Loucy (cell line): ENCODE measurements at regions not wholly inside any gene's neighbourhood (a gene's known extent, or its start where the extent isn't known, plus 50 kb on each side); places are given as distances from the start of the nearest gene placed in this dataset.

Source experiments
- CTCF ChIP-seq: fragments of 200-600 bp; sonication (generic); conservative IDR thresholded peaks from 2 replicates; pipeline ENCODE4 v1.5.1; 2014; ENCODE audit warnings: mild to moderate bottlenecking, antibody characterized with exemption, low read length
- EZH2phosphoT487 ChIP-seq: fragments of 200-600 bp; IDR thresholded peaks from 2 replicates; pipeline ENCODE4 v1.6.1; 2018; ENCODE audit warnings: antibody characterized with exemption, mild to moderate bottlenecking, moderate library complexity, borderline replicate concordance

GRCh38 chr12:126312457-126312856 lies 1247.2 kb downstream of the AACS start:
- TF ChIP-seq CTCF (no peak), EZH2phosphoT487 (no peak)
